GM10266 (cell line): ENCODE measurements at regions not wholly inside any gene's neighbourhood (a gene's known extent, or its start where the extent isn't known, plus 50 kb on each side); places are given as distances from the start of the nearest gene placed in this dataset.

Experiments
- DNase-seq: peaks from one replicate; pipeline ENCODE4 v3.0.0; 2012; ENCODE audit errors: extremely low spot score
- CTCF ChIP-seq: IDR thresholded peaks from 2 replicates; pipeline ENCODE4 v1.5.1; 2012; ENCODE audit warnings: mild to moderate bottlenecking, low read depth; ENCODE audit not compliant: control insufficient read depth, insufficient read depth; ENCODE audit errors: missing control alignments

GRCh38 chr17:33506889-33507650 lies 214.0 kb upstream of the ASIC2 start:
- TF ChIP-seq CTCF = no peak
- DNase-seq = no peak

GRCh38 chr17:33508215-33508614 lies 215.1 kb upstream of the ASIC2 start:
- no peak for TF ChIP-seq CTCF
- DNase-seq = no peak

GRCh38 chr17:33509331-33509730 lies 216.2 kb upstream of the ASIC2 start:
- no peak for DNase-seq
- TF ChIP-seq CTCF = no peak

GRCh38 chr17:33511670-33512069 lies 218.6 kb upstream of the ASIC2 start:
- TF ChIP-seq CTCF = no peak
- DNase-seq = no peak

GRCh38 chr17:33512113-33512512 lies 219.0 kb upstream of the ASIC2 start:
- no peak for DNase-seq
- no peak for TF ChIP-seq CTCF

GRCh38 chr17:33513769-33514168 lies 220.7 kb upstream of the ASIC2 start:
- DNase-seq = no peak
- no peak for TF ChIP-seq CTCF

- DNase-seq = no peak
- TF ChIP-seq CTCF = no peak
Observed at GRCh38 chr17:33514369-33514768, 221.3 kb upstream of the ASIC2 start.
